HG02981 (cell line): ENCODE measurements at regions not wholly inside any gene's neighbourhood (a gene's known extent, or its start where the extent isn't known, plus 50 kb on each side); places are given as distances from the start of the nearest gene placed in this dataset.

Source experiments
- ATAC-seq: cut with Tn5 transposase; IDR thresholded peaks from one replicate; pipeline ENCODE4 v1.9.1; 2021; ENCODE audit warnings: mild to moderate bottlenecking, moderate library complexity; ENCODE audit not compliant: unreplicated experiment

- ATAC-seq = no peak
Measured at GRCh38 chr18:56545464-56545863, 92.9 kb downstream of the TXNL1 start.

- ATAC-seq = no peak
Measured at GRCh38 chr18:56542476-56542875, 95.9 kb downstream of the TXNL1 start.

DNA sequence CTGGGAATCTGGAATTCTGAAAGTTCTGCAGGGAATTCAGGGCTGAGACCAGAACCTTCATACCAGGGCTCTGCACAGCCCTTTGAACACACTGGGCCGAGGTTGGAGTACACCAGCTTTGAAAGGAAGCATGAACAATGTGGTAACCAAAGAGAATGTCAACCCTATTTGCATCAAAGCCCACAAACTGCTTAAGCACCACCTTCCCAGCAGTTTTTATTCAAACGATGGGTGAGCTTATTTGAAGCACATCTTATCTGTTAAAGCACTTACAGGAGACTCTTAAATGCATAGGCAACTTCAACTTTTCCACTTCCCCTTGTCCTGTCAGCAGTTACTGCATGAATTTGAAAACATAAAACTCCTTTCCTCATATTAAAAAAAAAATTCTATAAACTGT, 96.6 kb downstream of the TXNL1 start:
- no peak for ATAC-seq

- ATAC-seq = no peak
Measured at GRCh38 chr18:56541340-56541739, 97.1 kb downstream of the TXNL1 start.

DNA sequence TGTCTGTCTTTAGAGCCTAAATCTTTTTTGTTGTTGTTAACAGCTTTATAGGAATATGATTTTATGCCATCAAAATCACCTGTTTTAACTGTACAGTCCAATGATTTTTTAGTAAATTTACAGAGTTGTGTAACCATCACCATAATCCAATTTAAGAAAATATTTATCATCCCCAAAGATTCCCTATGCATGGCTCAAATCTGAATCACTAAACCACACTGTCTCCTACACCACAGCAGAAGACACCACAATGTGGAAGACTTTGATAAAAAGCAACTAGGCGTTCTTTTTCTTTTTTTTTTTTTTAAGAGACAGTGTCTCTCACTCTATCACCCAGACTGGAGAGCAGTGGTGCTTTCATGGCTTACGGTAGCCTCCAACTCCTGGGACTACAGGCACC, 99.6 kb downstream of the TXNL1 start:
- no peak for ATAC-seq

- peak; percentile 96 for ATAC-seq
Measured at GRCh38 chr18:56532176-56532840, 106.1 kb downstream of the TXNL1 start.

- ATAC-seq = no peak
Measured at GRCh38 chr18:56522816-56523215, 115.6 kb downstream of the TXNL1 start.

GRCh38 chr18:56521263-56521662, 117.1 kb downstream of the TXNL1 start:
- no peak for ATAC-seq

DNA sequence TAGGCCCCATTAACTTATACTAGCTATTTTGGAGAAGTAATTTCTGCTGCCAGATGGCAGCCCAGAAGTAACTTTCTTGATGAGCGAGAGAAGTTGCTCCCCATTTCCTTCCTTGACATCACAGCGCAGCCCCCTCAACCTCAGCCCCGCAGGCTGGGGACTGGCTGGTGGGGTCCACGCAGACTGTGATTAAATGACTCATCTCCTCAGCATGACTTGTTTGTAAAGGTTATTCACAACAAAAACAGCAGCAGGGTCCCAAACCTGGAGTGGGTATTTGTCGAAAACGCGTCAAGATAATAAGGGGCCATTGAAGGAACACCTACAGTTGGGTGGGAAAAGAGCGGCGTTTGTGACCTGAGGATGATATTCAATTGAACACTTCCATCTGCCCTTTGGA, 120.6 kb downstream of the TXNL1 start:
- ATAC-seq = no peak

DNA sequence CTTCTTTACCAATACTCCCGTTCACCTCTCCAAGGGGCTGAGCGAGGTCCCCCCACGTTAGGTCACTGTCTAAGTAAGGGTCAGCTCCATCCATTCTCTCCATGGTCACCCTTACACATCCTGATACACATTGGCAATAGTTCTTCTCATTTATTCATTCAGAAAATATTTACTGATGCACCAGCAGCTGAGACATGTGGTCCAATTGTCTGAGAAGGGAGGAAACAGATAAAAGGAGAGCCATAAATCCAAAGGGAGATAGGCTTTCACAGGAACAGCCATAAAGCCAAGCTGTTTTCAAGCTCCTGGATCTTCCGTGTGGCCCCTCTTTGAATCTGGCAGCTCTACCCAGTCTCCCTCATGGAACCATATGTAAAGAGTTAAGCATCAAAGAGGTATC, 121.2 kb downstream of the TXNL1 start:
- ATAC-seq = no peak

DNA sequence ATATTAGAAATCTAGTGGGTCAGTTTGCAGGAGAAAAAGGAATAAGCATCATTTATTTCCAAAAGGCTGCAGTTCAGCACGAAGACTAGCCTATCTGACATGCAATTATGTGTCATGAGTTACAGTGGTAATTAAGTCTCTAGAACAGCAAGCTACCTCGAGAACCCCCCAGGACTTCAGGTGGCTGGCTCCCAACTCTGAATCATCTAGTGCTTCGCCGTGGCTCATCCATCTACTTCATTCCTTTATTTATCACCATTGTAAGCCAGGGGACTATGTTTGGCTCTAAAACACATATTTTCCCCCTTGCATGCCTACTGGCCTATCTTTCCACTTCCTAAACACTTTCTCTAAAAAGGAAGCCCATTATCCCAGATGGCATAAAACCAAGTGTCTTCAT, 121.6 kb downstream of the TXNL1 start:
- ATAC-seq = no peak

- ATAC-seq = no peak
Measured at GRCh38 chr18:56515522-56515921, 122.9 kb downstream of the TXNL1 start.

DNA sequence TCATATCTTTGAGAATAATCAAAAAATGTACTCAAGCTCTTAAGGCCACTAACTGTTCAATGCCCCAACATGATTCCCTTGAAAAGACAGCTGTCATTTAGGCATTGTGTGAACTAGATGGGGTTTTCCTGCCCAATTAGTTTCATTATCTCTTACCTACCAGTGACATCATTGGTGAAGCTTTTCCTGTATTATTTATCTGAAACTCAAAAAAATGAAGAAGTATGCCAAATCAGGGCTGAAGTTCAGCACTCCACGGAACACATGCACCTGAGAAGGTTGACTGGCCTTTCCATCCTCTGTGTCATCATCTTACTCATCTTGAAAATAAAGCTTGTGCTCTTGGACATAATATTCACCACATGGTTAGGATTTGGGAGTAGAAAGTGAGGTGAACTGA, 126.4 kb downstream of the TXNL1 start:
- ATAC-seq = peak; percentile 83

DNA sequence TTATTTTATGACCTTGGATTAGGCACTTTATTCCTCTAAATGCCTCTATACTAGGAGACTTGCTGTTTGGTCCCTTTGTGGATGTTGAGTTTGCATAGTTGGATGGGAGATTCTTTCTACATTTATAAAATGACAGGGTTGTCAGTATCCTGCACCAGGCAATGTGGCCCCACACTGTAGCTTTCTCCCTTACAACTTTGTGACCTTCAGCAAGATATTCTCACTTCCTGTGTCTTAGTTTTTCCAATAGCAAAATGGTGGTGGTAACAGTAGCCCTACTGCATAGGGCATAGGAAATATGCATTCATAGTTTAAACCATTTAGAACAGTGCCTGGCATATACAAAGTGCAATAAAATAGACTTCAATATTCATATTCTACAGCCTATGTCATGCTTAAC, 128.3 kb downstream of the TXNL1 start:
- no peak for ATAC-seq

GRCh38 chr18:56509656-56510055, 128.7 kb downstream of the TXNL1 start:
- ATAC-seq = no peak

GRCh38 chr18:56508370-56509036, 129.9 kb downstream of the TXNL1 start:
- no peak for ATAC-seq

DNA sequence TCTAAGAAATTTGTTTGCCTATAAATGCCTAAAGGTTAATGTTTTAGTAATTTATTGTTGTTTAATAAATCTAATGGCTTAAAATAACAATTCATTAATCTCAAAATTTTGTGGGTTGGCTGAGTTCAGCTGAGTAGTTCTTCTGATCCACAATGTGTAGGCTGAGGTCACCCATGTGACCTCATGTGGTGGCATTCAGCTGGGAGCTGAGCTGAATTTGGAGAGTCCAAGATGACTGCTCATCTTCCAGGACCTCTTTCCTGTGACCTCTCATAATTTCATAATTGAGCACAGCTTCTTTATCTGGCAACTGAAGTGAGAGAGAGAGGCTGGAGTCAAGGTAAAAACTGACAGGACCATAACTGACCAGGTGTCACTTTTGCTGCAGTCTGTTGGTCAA, 132.4 kb downstream of the TXNL1 start:
- ATAC-seq = no peak

DNA sequence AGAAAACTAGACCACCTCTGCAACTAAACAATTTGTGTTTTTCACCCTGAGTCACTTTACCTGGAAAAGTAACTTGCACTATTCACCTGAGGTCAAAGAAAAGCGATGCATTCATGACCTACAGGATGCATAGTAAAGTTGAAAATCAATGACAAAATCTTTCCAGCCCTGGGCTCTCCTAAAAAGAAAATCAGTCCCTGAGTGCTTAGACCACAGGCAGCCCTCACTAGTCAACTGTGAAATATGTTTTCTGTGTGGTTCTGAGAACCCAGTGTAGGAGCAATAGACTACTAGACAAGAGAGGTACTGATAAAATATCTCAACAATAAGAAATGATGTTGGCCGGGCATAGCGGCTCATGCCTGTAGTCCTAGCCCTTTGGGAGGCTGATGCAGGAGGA, 133.1 kb downstream of the TXNL1 start:
- no peak for ATAC-seq

- no peak for ATAC-seq
Measured at GRCh38 chr18:56501896-56502295, 136.5 kb downstream of the TXNL1 start.

- no peak for ATAC-seq
Measured at GRCh38 chr18:56495884-56496283, 142.5 kb downstream of the TXNL1 start.

DNA sequence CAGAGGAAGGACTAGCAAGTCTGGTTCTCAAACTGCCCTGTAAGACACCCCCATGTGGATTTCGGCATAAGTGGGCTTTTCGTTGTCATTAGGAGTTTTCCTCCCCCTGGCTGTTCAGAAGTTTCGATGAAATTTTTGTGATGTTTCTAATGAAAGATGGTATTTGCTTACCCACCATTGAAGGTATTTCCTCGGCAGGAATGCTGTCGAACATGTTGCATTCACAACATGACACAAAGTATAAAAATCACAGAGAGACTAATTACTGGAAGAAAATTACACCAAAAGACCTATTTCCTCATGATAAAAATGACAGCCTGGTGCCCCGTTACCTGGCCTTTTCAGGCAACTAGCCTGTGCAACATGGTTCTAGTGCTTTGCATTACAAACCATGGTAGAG, 144.9 kb downstream of the TXNL1 start:
- ATAC-seq = no peak

GRCh38 chr18:56492136-56492535, 146.3 kb downstream of the TXNL1 start:
- no peak for ATAC-seq

DNA sequence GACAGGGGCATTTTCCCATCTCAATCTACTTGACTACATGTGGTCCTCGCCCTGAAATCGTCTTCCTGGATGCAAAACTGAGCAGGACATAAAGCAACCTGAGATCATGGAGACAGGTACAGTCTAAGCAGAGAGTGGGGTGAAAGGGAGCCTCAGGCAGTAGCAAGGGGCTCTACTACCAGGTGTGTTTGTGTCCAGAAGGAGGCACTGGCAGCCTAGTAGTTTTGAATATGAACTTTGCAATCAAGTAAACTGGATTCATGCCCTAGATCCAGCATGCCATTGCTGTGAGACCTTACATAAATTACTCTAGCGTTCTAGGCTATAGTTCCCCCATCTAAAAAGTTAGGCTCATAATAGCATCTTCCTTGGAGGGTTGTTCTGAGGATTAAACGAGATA, 147.4 kb downstream of the TXNL1 start:
- no peak for ATAC-seq
